K562 (cell line): ENCODE measurements at regions not wholly inside any gene's neighbourhood (a gene's known extent, or its start where the extent isn't known, plus 50 kb on each side); places are given as distances from the start of the nearest gene placed in this dataset.

Experiments
- BDP1 ChIP-seq: IDR thresholded peaks from 3 replicates; pipeline ENCODE4 v1.6.1; 2011; ENCODE audit not compliant: insufficient read length, insufficient read depth
- CBFA2T3 ChIP-seq: fragments of 450-650 bp; IDR thresholded peaks from 2 replicates; pipeline ENCODE4 v1.6.1; 2017
- CBX2 ChIP-seq: fragments of 200-600 bp; sonication (generic); IDR thresholded peaks from one replicate; pipeline ENCODE4 v1.6.1; 2012; ENCODE audit warnings: mild to moderate bottlenecking, low read length, inconsistent platforms; ENCODE audit not compliant: insufficient read depth, poor library complexity, severe bottlenecking
- FOXA3 ChIP-seq, 2 experiments: fragments of 450-650 bp in 1 of 2; sonication (generic) in 1 of 2; formaldehyde crosslinking; IDR thresholded peaks in 1 of 2; conservative IDR thresholded peaks in 1 of 2; 2 replicates each; pipeline versions ENCODE4 v1.4.0 to v1.8.0; 2020 to 2022; ENCODE audit warnings: mild to moderate bottlenecking in 2 of 2, missing genetic modification reagents in 1 of 2
- MED1 ChIP-seq: sonication (generic); formaldehyde crosslinking; IDR thresholded peaks from 2 replicates; pipeline ENCODE4 v1.8.1; 2023; ENCODE audit warnings: missing genetic modification reagents, borderline replicate concordance
- MLX ChIP-seq, 2 experiments: fragments of 450-650 bp in 1 of 2; sonication (generic) in 1 of 2; formaldehyde crosslinking; conservative IDR thresholded peaks; 2 replicates each; pipeline versions ENCODE4 v1.4.0 to v1.8.1; 2020 to 2022; ENCODE audit warnings: mild to moderate bottlenecking in 1 of 2, missing genetic modification reagents in 1 of 2
- RBM15 ChIP-seq: fragments of 200-400 bp; formaldehyde crosslinking; IDR thresholded peaks from 2 replicates; pipeline ENCODE4 v1.6.1; 2018; ENCODE audit warnings: mild to moderate bottlenecking, low read length, moderate library complexity; ENCODE audit not compliant: insufficient read depth
- RREB1 ChIP-seq: fragments of 250-450 bp; sonication (Bioruptor Pico); IDR thresholded peaks from 2 replicates; pipeline ENCODE4 v1.4.0; 2020
- SOX6 ChIP-seq: fragments of 450-650 bp; IDR thresholded peaks from 2 replicates; pipeline ENCODE4 v1.6.1; 2014; ENCODE audit warnings: mild to moderate bottlenecking
- TEAD4 ChIP-seq, 2 experiments: sonication (generic) in 1 of 2; formaldehyde crosslinking in 1 of 2; IDR thresholded peaks; 2 replicates each; pipeline versions ENCODE4 v1.6.1 to v1.8.0; 2012 to 2022; ENCODE audit warnings: borderline replicate concordance in 1 of 2, inconsistent platforms in 1 of 2, low read length in 1 of 2, mild to moderate bottlenecking in 1 of 2, missing genetic modification reagents in 1 of 2
- ZNF124 ChIP-seq: sonication (generic); formaldehyde crosslinking; IDR thresholded peaks from 2 replicates; pipeline ENCODE4 v1.8.1; 2022; ENCODE audit warnings: missing genetic modification reagents
- ZNF449 ChIP-seq: fragments of 250-450 bp; sonication (Bioruptor Pico); IDR thresholded peaks from 2 replicates; pipeline ENCODE4 v1.8.0; 2022; ENCODE audit warnings: moderate library complexity, mild to moderate bottlenecking, inconsistent platforms
- ZNF518B ChIP-seq: fragments of 250-450 bp; sonication (Bioruptor Pico); IDR thresholded peaks from 2 replicates; pipeline ENCODE4 v1.5.0; 2021; ENCODE audit warnings: mild to moderate bottlenecking, moderate library complexity
- ZNF655 ChIP-seq: fragments of 250-450 bp; sonication (Bioruptor Pico); IDR thresholded peaks from 2 replicates; pipeline ENCODE4 v1.5.0; 2021

GRCh38 chr17:36885153-36885735 lies 52.0 kb upstream of the LHX1 start (continued):
- TF ChIP-seq FOXA3 (CRISPR knock-in tag; conservative IDR thresholded peaks at IDR 0.05 in 1 of 2, IDR thresholded peaks at IDR 0.05 in 1 of 2) (peak in 1 of 2 experiments; percentile 42; a peak in 1 of 4 replicates), MED1 (no peak), ZNF449 (no peak), SOX6 (peak; percentile 30; the same call in 1 of the 2 replicates), TEAD4 (IDR thresholded peaks at IDR 0.05; ENCODE audit: low read length) (peak; percentile 25; the same call in 1 of the 2 replicates), TEAD4 (CRISPR knock-in tag; IDR thresholded peaks at IDR 0.05; ENCODE audit: borderline replicate concordance) (no peak), RBM15 (no peak), ZNF124 (CRISPR knock-in tag) (no peak), ZNF518B (CRISPR knock-in tag) (no peak), CBX2 (no peak), CBFA2T3 (peak; percentile 45; the same call in 1 of the 2 replicates), MLX (CRISPR knock-in tag; conservative IDR thresholded peaks at IDR 0.05) (no peak), BDP1 (no peak), RREB1 (CRISPR knock-in tag) (no peak), ZNF655 (CRISPR knock-in tag) (no peak)
